B cell (primary cell): ENCODE measurements at regions not wholly inside any gene's neighbourhood (a gene's known extent, or its start where the extent isn't known, plus 50 kb on each side); places are given as distances from the start of the nearest gene placed in this dataset.
"Not testable (repeated sequence)": the region's sequence is repeated elsewhere in the genome, so short reads cannot be mapped to it uniquely, and the experiment has no call there.

ENCODE experiments used
- ATAC-seq: fragments of 200-7000 bp; cut with Tn5 transposase; one replicate; pipeline ENCODE4 v1.10.0; 2021; ENCODE audit warnings: low read depth, mild to moderate bottlenecking, moderate number of reproducible peaks, moderate library complexity
- CTCF ChIA-PET: fragments of 350-600 bp; sonication (Branson Sonifier 250); formaldehyde crosslinking; loops from one replicate; lab custom pipeline; 2021; ENCODE audit warnings: antibody characterized with exemption, inconsistent platforms; lab: Charles Lee
- POLR2A ChIA-PET: fragments of 350-600 bp; sonication (Branson Sonifier 250); formaldehyde crosslinking; loops from one replicate; lab custom pipeline; 2021; ENCODE audit warnings: antibody characterized with exemption; lab: Charles Lee
- DNase-seq: peaks from one replicate; pipeline ENCODE4 v3.0.0; 2013
- H2AFZ ChIP-seq: 2 replicates; pipeline ENCODE4 v1.6.1; 2012; ENCODE audit warnings: mild to moderate bottlenecking, low read depth, low read length; ENCODE audit not compliant: insufficient read depth, poor library complexity, severe bottlenecking
- H3K27ac ChIP-seq, 2 donors: 1 replicate in 1 of 2; 2 replicates in 1 of 2; pipeline ENCODE4 v1.5.1; 2012 to 2013; ENCODE audit warnings: low read length in 2 of 2, mild to moderate bottlenecking in 2 of 2, moderate library complexity in 1 of 2
- H3K27me3 ChIP-seq, 4 experiments: fragments of 200-600 bp in 1 of 4; sonication (generic) in 1 of 4; replicated peaks in 1 of 4; 1 replicate in 2 of 4; 2 replicates in 2 of 4; pipeline versions ENCODE4 v1.6.1 to v1.7.0; 2013 to 2016; ENCODE audit warnings: low read length in 3 of 4, mild to moderate bottlenecking in 2 of 4, mixed read lengths in 1 of 4, moderate library complexity in 1 of 4; ENCODE audit not compliant: insufficient read depth in 4 of 4, control insufficient read depth in 3 of 4; ENCODE audit errors: control extremely low read depth in 1 of 4
- H3K36me3 ChIP-seq, 2 experiments: replicated peaks in 1 of 2; 1 replicate in 1 of 2; 2 replicates in 1 of 2; pipeline versions ENCODE4 v1.6.1 to v1.7.1; 2013; ENCODE audit warnings: low read length in 1 of 2; ENCODE audit not compliant: insufficient read depth in 2 of 2, control insufficient read depth in 1 of 2; ENCODE audit errors: control extremely low read depth in 1 of 2, extremely low read depth in 1 of 2
- H3K4me1 ChIP-seq, 2 donors: fragments of 200-600 bp in 1 of 2; sonication (generic) in 1 of 2; 1 replicate in 1 of 2; 2 replicates in 1 of 2; pipeline versions ENCODE4 v1.5.1 to v1.6.1; 2013 to 2017; ENCODE audit warnings: low read length in 2 of 2; ENCODE audit not compliant: control insufficient read depth in 2 of 2, insufficient read depth in 2 of 2
- H3K4me2 ChIP-seq: replicated peaks from 2 replicates; pipeline ENCODE3; 2012; ENCODE audit warnings: mild to moderate bottlenecking, low read depth, low read length; ENCODE audit not compliant: poor library complexity, severe bottlenecking
- H3K4me3 ChIP-seq, 5 experiments: fragments of 200-600 bp in 1 of 5; sonication (generic) in 1 of 5; 1 replicate in 3 of 5; 2 replicates in 2 of 5; pipeline versions ENCODE4 v1.5.1 to v1.7.0; 2011 to 2016; ENCODE audit warnings: low read length in 4 of 5, mild to moderate bottlenecking in 4 of 5, low read depth in 2 of 5, control low read depth in 1 of 5, moderate library complexity in 1 of 5; ENCODE audit not compliant: insufficient read depth in 1 of 5; ENCODE audit errors: control extremely low read depth in 1 of 5, extremely low read depth in 1 of 5
- H3K79me2 ChIP-seq: fragments of 200-600 bp; sonication (generic); one replicate; pipeline ENCODE4 v1.6.0; 2016; ENCODE audit warnings: low read length; ENCODE audit not compliant: control insufficient read depth, insufficient read depth
- H3K9ac ChIP-seq: fragments of 200-600 bp; sonication (generic); 2 replicates; pipeline ENCODE4 v1.6.1; 2017; ENCODE audit warnings: mild to moderate bottlenecking, low read length, moderate library complexity
- H3K9me3 ChIP-seq, 3 donors: one replicate each; pipeline versions ENCODE4 v1.6.1 to v1.7.1; 2013; ENCODE audit warnings: low read length in 2 of 3; ENCODE audit not compliant: control insufficient read depth in 2 of 3, insufficient read depth in 1 of 3; ENCODE audit errors: control extremely low read depth in 1 of 3
- H4K20me1 ChIP-seq: 2 replicates; pipeline ENCODE4 v1.6.0; 2012; ENCODE audit warnings: mild to moderate bottlenecking, low read length; ENCODE audit not compliant: insufficient read depth, control insufficient read depth, poor library complexity, severe bottlenecking
- H3K27ac Mint-ChIP-seq: one replicate; pipeline ENCODE4 v1.8.0; 2021; ENCODE audit warnings: mixed read lengths
- H3K27me3 Mint-ChIP-seq: one replicate; pipeline ENCODE4 v1.8.0; 2021; ENCODE audit warnings: mixed read lengths
- H3K4me1 Mint-ChIP-seq: one replicate; pipeline ENCODE4 v1.8.0; 2021; ENCODE audit warnings: mixed read lengths
- H3K4me3 Mint-ChIP-seq: one replicate; pipeline ENCODE4 v1.8.0; 2021; ENCODE audit warnings: mixed read lengths
- H3K9me3 Mint-ChIP-seq: one replicate; pipeline ENCODE4 v1.8.0; 2022; ENCODE audit warnings: mixed read lengths; ENCODE audit not compliant: insufficient read depth
- WGBS: methylation state at CpG from one replicate; pipeline ENCODE4 v1.1.5; 2013; ENCODE audit warnings: missing lambda C conversion rate; ENCODE audit not compliant: insufficient coverage; 5-methylcytosine and 5-hydroxymethylcytosine counted together
- intact Hi-C: fragments of 100-400 bp; cut with micrococcal nuclease; formaldehyde crosslinking; loops from one replicate; pipeline ENCODE4 v1.10.0; 2022

DNA sequence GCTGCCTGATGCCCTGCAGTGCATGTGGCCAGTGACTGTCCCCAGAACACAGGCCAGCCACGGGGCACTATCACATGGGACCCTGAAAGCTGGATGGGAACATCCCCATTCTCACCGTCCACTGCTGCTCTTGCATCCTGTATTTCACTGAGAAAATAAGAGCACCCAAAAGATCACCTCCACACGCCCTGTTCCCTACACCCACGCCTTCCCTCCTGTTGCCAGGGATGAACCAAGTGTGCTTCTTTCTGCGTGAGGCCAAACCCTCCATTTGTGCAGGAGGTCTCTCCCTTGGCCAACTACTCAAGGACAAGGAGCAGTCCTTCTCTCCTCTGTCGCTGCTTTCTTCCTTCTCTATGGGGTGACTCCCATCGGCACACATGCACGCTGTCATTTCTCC lies 118.3 kb downstream of the LRRC37A3 start:
- Mint-ChIP-seq H3K4me1 (peaks cover 22% of the 10 kb centered on the region), H3K27ac (peak overlapping the region; percentile 24)
- H3K27me3 ChIP-seq, DNase-seq, H3K27me3 Mint-ChIP-seq, ATAC-seq, H3K9ac ChIP-seq, H3K36me3 ChIP-seq, H3K4me3 ChIP-seq, intact Hi-C loops, H3K27ac ChIP-seq, H3K9me3 Mint-ChIP-seq, H3K79me2 ChIP-seq, H3K4me2 ChIP-seq, CTCF ChIA-PET, H2AFZ ChIP-seq, POLR2A ChIA-PET, H3K9me3 ChIP-seq, H4K20me1 ChIP-seq, H3K4me3 Mint-ChIP-seq: not testable (repeated sequence)
- 94% methylated on average over 7 of the region's 8 CpGs for WGBS
- peaks cover 13 to 20% of the 10 kb centered on the region in 2 donors for H3K4me1 ChIP-seq

DNA sequence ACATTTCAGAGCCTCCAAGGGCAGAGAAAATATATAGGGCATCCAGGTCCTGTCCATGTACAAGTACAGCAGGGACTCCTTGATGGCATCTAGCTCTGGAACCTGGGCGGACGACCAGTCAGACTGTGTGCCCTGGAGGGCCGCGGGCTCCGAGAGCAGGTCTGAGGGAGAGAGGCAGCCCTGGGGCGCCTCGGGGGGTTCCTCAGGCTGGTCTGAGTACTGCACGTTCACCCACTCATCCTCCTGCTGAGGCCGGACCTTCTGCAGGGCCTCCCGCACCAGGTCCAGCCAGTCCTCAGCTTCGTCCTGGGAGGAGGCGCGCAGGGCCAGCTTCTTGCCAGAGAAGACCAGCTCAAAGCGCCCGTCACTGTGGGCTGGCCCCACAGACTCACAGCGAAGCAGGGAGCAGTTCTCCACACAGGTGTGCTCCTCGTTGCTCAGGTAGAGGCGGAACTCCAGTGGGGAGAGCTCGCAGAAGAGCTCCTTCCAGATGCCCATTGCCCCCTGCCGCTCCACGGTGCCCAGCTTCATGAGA lies 118.8 kb downstream of the LRRC37A3 start:
- H3K79me2 ChIP-seq, CTCF ChIA-PET: not testable (repeated sequence)
- H3K4me1 Mint-ChIP-seq, result peaks cover 22% of the 10 kb centered on the region

DNA sequence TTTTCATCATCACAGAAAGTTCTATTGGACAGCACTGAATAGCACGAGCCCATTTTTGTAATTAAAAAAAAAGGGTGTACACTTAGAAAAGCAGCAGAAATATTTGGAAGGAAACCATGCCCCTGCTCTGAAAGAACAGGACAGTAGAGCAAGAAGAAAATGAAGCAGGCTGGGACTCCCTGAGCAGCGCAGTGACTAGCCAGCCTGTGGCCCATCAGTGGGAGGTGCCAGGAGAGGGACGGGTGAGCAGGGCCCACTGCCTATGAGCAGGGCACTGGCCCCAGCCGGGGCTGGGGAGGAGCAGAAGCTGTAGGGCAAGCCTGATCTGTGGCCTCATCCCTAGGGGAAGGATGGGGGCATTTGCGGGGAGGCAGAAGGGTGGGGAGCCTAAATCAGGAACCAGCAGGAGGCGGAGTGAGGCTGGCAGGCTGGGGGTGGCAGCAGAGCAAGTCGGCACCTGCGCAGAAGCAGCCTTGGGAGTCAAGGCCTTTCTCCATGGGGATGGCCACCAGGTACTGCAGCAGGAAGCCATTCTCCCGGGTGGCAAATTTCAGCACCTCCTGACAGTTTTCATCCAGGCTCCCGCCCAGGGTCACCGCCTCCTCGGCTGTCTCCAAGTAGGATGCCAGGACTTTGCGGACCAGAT lies 119.6 kb downstream of the LRRC37A3 start:
- H3K4me3 ChIP-seq, H3K27me3 Mint-ChIP-seq, H3K9me3 Mint-ChIP-seq, H2AFZ ChIP-seq, CTCF ChIA-PET, H3K79me2 ChIP-seq, H3K4me2 ChIP-seq, H3K27ac Mint-ChIP-seq, H3K4me3 Mint-ChIP-seq, H3K9me3 ChIP-seq, ATAC-seq, H3K9ac ChIP-seq, H4K20me1 ChIP-seq, H3K27me3 ChIP-seq, POLR2A ChIA-PET, DNase-seq, H3K27ac ChIP-seq, H3K36me3 ChIP-seq, intact Hi-C loops: not testable (repeated sequence)
- H3K4me1 ChIP-seq, result peaks cover 13 to 20% of the 10 kb centered on the region in 2 donors
- peaks cover 22% of the 10 kb centered on the region for H3K4me1 Mint-ChIP-seq
- WGBS, result no CpG with 5 or more reads among the region's 13 CpGs

More for the DNA sequence above, 118.8 kb downstream of the LRRC37A3 start:
- H2AFZ ChIP-seq, intact Hi-C loops, H3K27ac Mint-ChIP-seq, H3K4me3 ChIP-seq, POLR2A ChIA-PET, H4K20me1 ChIP-seq, DNase-seq, H3K27me3 Mint-ChIP-seq, H3K4me2 ChIP-seq, H3K9ac ChIP-seq, H3K9me3 Mint-ChIP-seq, ATAC-seq, H3K27ac ChIP-seq, H3K36me3 ChIP-seq, H3K9me3 ChIP-seq, H3K27me3 ChIP-seq, H3K4me3 Mint-ChIP-seq: not testable (repeated sequence)
- WGBS, result 97% methylated on average over 14 of the region's 21 CpGs
- H3K4me1 ChIP-seq, result peaks cover 13 to 20% of the 10 kb centered on the region in 2 donors

DNA sequence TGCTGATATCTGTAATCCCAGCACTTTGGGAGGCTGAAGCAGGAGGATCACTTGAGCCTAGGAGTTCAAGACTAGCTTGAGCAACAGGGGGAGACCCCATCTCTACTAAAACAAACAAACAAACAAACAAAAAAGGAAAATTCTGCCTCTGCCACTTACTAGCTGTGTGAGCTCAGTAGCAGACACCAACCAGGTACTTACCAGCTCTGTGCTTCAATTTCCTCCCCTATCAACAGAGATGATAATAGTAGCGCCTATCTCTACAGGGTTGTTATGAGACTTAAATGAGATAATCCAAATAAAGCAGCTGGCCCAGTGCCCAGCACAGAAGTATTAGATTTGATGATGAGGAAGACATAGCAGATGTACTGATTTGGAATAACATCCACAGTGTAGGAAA lies 120.3 kb downstream of the LRRC37A3 start:
- H3K9ac ChIP-seq, ATAC-seq, H3K36me3 ChIP-seq, H4K20me1 ChIP-seq, intact Hi-C loops, H3K4me3 ChIP-seq, H3K9me3 Mint-ChIP-seq, H3K4me2 ChIP-seq, H2AFZ ChIP-seq, H3K79me2 ChIP-seq, H3K27me3 ChIP-seq, H3K27ac ChIP-seq, H3K27ac Mint-ChIP-seq, DNase-seq, H3K9me3 ChIP-seq, POLR2A ChIA-PET, H3K27me3 Mint-ChIP-seq: not testable (repeated sequence)
- CTCF ChIA-PET, result interaction anchor here (1.0 kb wide), 1 partner anchor 22 kb away, joined by 3 read pairs; no protein-coding TSS in a partner anchor
- WGBS, result no CpG with 5 or more reads among the region's 1 CpG
- H3K4me3 Mint-ChIP-seq, result peak overlapping the region; percentile 29
- H3K4me1 ChIP-seq, result peaks cover 13 to 20% of the 10 kb centered on the region in 2 donors
- peaks cover 22% of the 10 kb centered on the region for H3K4me1 Mint-ChIP-seq
